H1 (cell line): ENCODE measurements at regions not wholly inside any gene's neighbourhood (a gene's known extent, or its start where the extent isn't known, plus 50 kb on each side); places are given as distances from the start of the nearest gene placed in this dataset.

ENCODE experiments used
- CTCF ChIA-PET: fragments of 300-600 bp; sonication (Branson Sonifier 250); formaldehyde crosslinking; loops from one replicate; lab custom pipeline; 2021; ENCODE audit not compliant: partially characterized antibody; lab: Charles Lee
- POLR2A ChIA-PET: fragments of 300-600 bp; sonication (Branson Sonifier 250); formaldehyde crosslinking; loops from one replicate; lab custom pipeline; 2021; ENCODE audit warnings: inconsistent platforms; ENCODE audit not compliant: partially characterized antibody; lab: Charles Lee
- DNase-seq, 2 experiments: peaks; one replicate each; pipeline versions ENCODE4 v3.0.0 to v3.0.0-alpha.2; 2010 to 2022; ENCODE audit warnings: low spot score in 2 of 2, low read depth in 1 of 2, mixed read lengths in 1 of 2
- FAIRE-seq: peaks from 2 replicates; lab custom pipeline; 2011; peaks lifted over from hg19 to GRCh38; lab: Jason Lieb, UNC
- H2AFZ ChIP-seq: 2 replicates; pipeline ENCODE4 v1.8.1; 2012; ENCODE audit warnings: low read length, inconsistent platforms
- H2AK5ac ChIP-seq: 2 replicates; pipeline ENCODE4 v1.6.1; 2013; ENCODE audit warnings: low read depth, low read length
- H2BK120ac ChIP-seq: replicated peaks from 2 replicates; pipeline ENCODE3; 2013; ENCODE audit warnings: low read depth, low read length, inconsistent platforms
- H2BK12ac ChIP-seq: 2 replicates; pipeline ENCODE4 v1.6.1; 2013; ENCODE audit warnings: low read depth, low read length
- H2BK15ac ChIP-seq: 2 replicates; pipeline ENCODE4 v1.6.1; 2013; ENCODE audit warnings: low read length
- H2BK20ac ChIP-seq: 2 replicates; pipeline ENCODE4 v1.6.1; 2013; ENCODE audit warnings: low read length
- H2BK5ac ChIP-seq: 2 replicates; pipeline ENCODE4 v1.6.1; 2013; ENCODE audit warnings: low read depth, low read length
- H3K14ac ChIP-seq: 2 replicates; pipeline ENCODE4 v1.6.1; 2013; ENCODE audit warnings: inconsistent platforms; ENCODE audit not compliant: insufficient read length
- H3K18ac ChIP-seq: 2 replicates; pipeline ENCODE4 v1.6.1; 2013; ENCODE audit warnings: low read length; ENCODE audit errors: extremely low read depth
- H3K23ac ChIP-seq: 2 replicates; pipeline ENCODE4 v1.6.1; 2013; ENCODE audit warnings: inconsistent platforms; ENCODE audit not compliant: insufficient read length
- H3K23me2 ChIP-seq: 2 replicates; pipeline ENCODE4 v1.6.1; 2013; ENCODE audit warnings: low read depth, low read length
- H3K27ac ChIP-seq: 2 replicates; pipeline ENCODE4 v1.6.1; 2011; ENCODE audit warnings: low read depth, low read length, inconsistent platforms
- H3K27me3 ChIP-seq, 4 experiments: replicated peaks in 1 of 4; 1 replicate in 1 of 4; 2 replicates in 3 of 4; pipeline versions ENCODE4 v1.6.1 to v1.8.1; 2011 to 2013; ENCODE audit warnings: low read length in 3 of 4, mild to moderate bottlenecking in 3 of 4, inconsistent platforms in 2 of 4, mixed read lengths in 2 of 4, moderate library complexity in 1 of 4; ENCODE audit not compliant: control insufficient read depth in 3 of 4, insufficient read depth in 3 of 4; ENCODE audit errors: extremely low read depth in 1 of 4
- H3K36me3 ChIP-seq, 4 experiments: 2 replicates each; pipeline versions ENCODE4 v1.6.1 to v1.8.1; 2011 to 2013; ENCODE audit warnings: mild to moderate bottlenecking in 4 of 4, low read length in 3 of 4, moderate library complexity in 2 of 4, control low read depth in 1 of 4, inconsistent platforms in 1 of 4; ENCODE audit not compliant: insufficient read depth in 4 of 4, control insufficient read depth in 2 of 4
- H3K4ac ChIP-seq: replicated peaks from 2 replicates; pipeline ENCODE3; 2013; ENCODE audit warnings: low read length, low read depth, mixed read lengths, inconsistent platforms; ENCODE audit not compliant: insufficient read length
- H3K4me1 ChIP-seq, 4 experiments: replicated peaks in 1 of 4; 1 replicate in 1 of 4; 2 replicates in 3 of 4; pipeline versions ENCODE4 v1.6.1 to v1.8.1; 2011 to 2013; ENCODE audit warnings: low read length in 3 of 4, inconsistent platforms in 2 of 4, mixed read lengths in 1 of 4; ENCODE audit not compliant: insufficient read depth in 4 of 4, control insufficient read depth in 3 of 4
- H3K4me2 ChIP-seq, 2 experiments: 2 replicates each; pipeline versions ENCODE4 v1.6.1 to v1.8.1; 2011 to 2013; ENCODE audit warnings: low read depth in 2 of 2, low read length in 2 of 2, control low read depth in 1 of 2, inconsistent platforms in 1 of 2, mild to moderate bottlenecking in 1 of 2; ENCODE audit not compliant: insufficient read depth in 1 of 2
- H3K4me3 ChIP-seq, 4 experiments: fragments of 200-600, 300-600 bp in 1 of 4; sonication (generic), shearing (Covaris generic), sonication (Bioruptor Twin) in 1 of 4; 2 replicates each; pipeline versions ENCODE4 v1.5.1 to v1.8.1; 2011 to 2016; ENCODE audit warnings: low read length in 4 of 4, low read depth in 3 of 4, control low read depth in 2 of 4, inconsistent platforms in 2 of 4, mild to moderate bottlenecking in 2 of 4, mixed read lengths in 1 of 4, moderate library complexity in 1 of 4; ENCODE audit not compliant: insufficient read depth in 2 of 4; ENCODE audit errors: extremely low read depth in 1 of 4
- H3K56ac ChIP-seq: replicated peaks from 2 replicates; pipeline ENCODE3; 2013; ENCODE audit warnings: low read depth, mild to moderate bottlenecking, mixed read lengths, low read length, inconsistent platforms; ENCODE audit not compliant: insufficient read length
- H3K79me1 ChIP-seq: 2 replicates; pipeline ENCODE4 v1.6.1; 2013; ENCODE audit warnings: low read depth, low read length, control low read depth
- H3K79me2 ChIP-seq, 2 experiments: 2 replicates each; pipeline versions ENCODE4 v1.6.1 to v1.8.1; 2012 to 2013; ENCODE audit warnings: low read length in 2 of 2, mild to moderate bottlenecking in 2 of 2, inconsistent platforms in 1 of 2; ENCODE audit not compliant: insufficient read depth in 2 of 2, control insufficient read depth in 1 of 2
- H3K9ac ChIP-seq, 4 experiments: replicated peaks in 1 of 4; 1 replicate in 1 of 4; 2 replicates in 3 of 4; pipeline versions ENCODE4 v1.6.1 to v1.8.1; 2011 to 2013; ENCODE audit warnings: low read depth in 3 of 4, low read length in 3 of 4, control low read depth in 2 of 4, mild to moderate bottlenecking in 2 of 4, moderate library complexity in 2 of 4, inconsistent platforms in 1 of 4; ENCODE audit errors: extremely low read depth in 1 of 4
- H3K9me3 ChIP-seq, 2 experiments: 2 replicates each; pipeline versions ENCODE4 v1.6.1 to v1.8.1; 2012 to 2013; ENCODE audit warnings: mild to moderate bottlenecking in 2 of 2, moderate library complexity in 2 of 2, control low read depth in 1 of 2, inconsistent platforms in 1 of 2, low read depth in 1 of 2, low read length in 1 of 2, mixed read lengths in 1 of 2; ENCODE audit not compliant: insufficient read depth in 2 of 2
- H4K20me1 ChIP-seq, 2 experiments: replicated peaks in 1 of 2; 2 replicates each; pipeline versions ENCODE3 to v1.8.1; 2011 to 2013; ENCODE audit warnings: inconsistent platforms in 2 of 2, low read length in 2 of 2, mild to moderate bottlenecking in 1 of 2; ENCODE audit not compliant: insufficient read depth in 2 of 2, control insufficient read depth in 1 of 2
- H4K5ac ChIP-seq: 2 replicates; pipeline ENCODE4 v1.6.1; 2013; ENCODE audit warnings: low read length, low read depth, mixed read lengths, inconsistent platforms; ENCODE audit not compliant: insufficient read length
- H4K8ac ChIP-seq: 2 replicates; pipeline ENCODE4 v1.8.0; 2013; ENCODE audit warnings: mild to moderate bottlenecking, moderate library complexity, low read length, inconsistent platforms; ENCODE audit not compliant: insufficient read depth; ENCODE audit errors: extremely low read depth
- H4K91ac ChIP-seq: replicated peaks from 2 replicates; pipeline ENCODE3; 2013; ENCODE audit warnings: low read length, mixed read lengths, inconsistent platforms; ENCODE audit not compliant: insufficient read length
- CTBP2 ChIP-seq: IDR thresholded peaks from 2 replicates; pipeline ENCODE4 v1.7.0; 2011; ENCODE audit warnings: borderline replicate concordance, mild to moderate bottlenecking, moderate library complexity, mixed read lengths, low read length; ENCODE audit not compliant: insufficient read depth, insufficient read length
- HDAC6 ChIP-seq: IDR thresholded peaks from one replicate; pipeline ENCODE4 v1.7.1; 2012; ENCODE audit warnings: low read depth, mild to moderate bottlenecking, inconsistent platforms, low read length, moderate library complexity
- WGBS, 2 experiments: shearing (Covaris generic) in 1 of 2; methylation state at CpG; one replicate each; pipeline versions ENCODE4 v1.1.6 to v1.1.7; 2013 to 2015; ENCODE audit warnings: low lambda C conversion rate in 2 of 2, mixed read lengths in 2 of 2, inconsistent platforms in 1 of 2, low coverage in 1 of 2, missing lambda C conversion rate in 1 of 2; ENCODE audit not compliant: insufficient replicate concordance in 2 of 2, insufficient coverage in 1 of 2, insufficient read length in 1 of 2; ENCODE audit errors: extremely low coverage in 1 of 2, missing lambda C conversion rate in 1 of 2; 5-methylcytosine and 5-hydroxymethylcytosine counted together

DNA sequence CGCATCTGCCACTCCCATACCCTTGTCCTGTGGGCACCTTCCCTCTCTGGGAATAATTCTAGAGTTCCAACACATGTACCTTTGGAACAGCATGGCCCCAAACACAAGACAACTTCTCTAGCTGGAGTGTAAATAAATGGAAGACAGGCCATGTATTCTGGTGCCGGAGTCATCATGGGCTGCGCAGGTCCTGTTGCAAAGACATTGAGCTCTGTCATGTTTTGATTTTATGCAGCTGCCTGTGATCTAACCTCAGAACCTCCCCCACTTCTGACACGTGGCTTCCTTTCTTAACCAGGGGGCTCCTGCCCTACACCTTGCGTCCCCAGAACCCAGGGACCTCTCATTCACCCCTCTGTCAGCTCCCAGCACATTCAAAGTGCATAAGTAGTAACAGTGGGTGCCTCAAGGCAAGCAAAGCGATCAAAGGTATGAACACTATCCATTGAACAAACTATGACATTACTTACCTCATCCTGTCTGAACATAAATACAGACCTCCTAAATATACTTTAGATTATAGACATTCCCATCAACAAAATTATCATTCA is 219.9 kb downstream of the FGFR2 start:
- Histone ChIP-seq H3K56ac (no peak overlapping the region), H2BK20ac (no peak overlapping the region), H3K27me3 (peaks cover 0 to 1% (median 0%) of the 10 kb centered on the region in 4 experiments; a peak in 1 of 7 replicates), H4K8ac (no peak overlapping the region; the same call in 1 of the 2 replicates), H2BK12ac (no peak overlapping the region), H4K91ac (no peak overlapping the region), H3K9me3 (peaks cover 3 to 8% of the 10 kb centered on the region in 2 experiments; a peak in 2 of 4 replicates), H3K14ac (no peak overlapping the region), H4K5ac (no peak overlapping the region), H3K18ac (no peak overlapping the region), H3K36me3 (no peaks in the 10 kb centered on the region; a peak in 1 of 8 replicates), H3K4me2 (no peak overlapping the region), H4K20me1 (no peaks in the 10 kb centered on the region), H3K4me3 (no peak overlapping the region), H2BK5ac (0 out of 2 replicates have a peak overlapping the region, but pooled peaks have one; percentile 25), H3K23me2 (no peaks in the 10 kb centered on the region), H2AFZ (no peak overlapping the region), H3K4me1 (no peaks in the 10 kb centered on the region; a peak in 2 of 7 replicates), H3K4ac (no peak overlapping the region), H3K79me1 (no peaks in the 10 kb centered on the region), H3K23ac (no peak overlapping the region), H2AK5ac (no peak overlapping the region), H3K79me2 (no peaks in the 10 kb centered on the region), H2BK120ac (no peak overlapping the region), H2BK15ac (no peak overlapping the region), H3K27ac (no peak overlapping the region), H3K9ac (no peak overlapping the region)
- no peak for DNase-seq
- ChIA-PET POLR2A (no interaction called here), CTCF (interaction anchor here (1.4 to 1.5 kb wide), 2 partner anchors 15 to 319 kb away, joined by 3 to 4 read pairs; no protein-coding TSS in a partner anchor)
- WGBS, 2 experiments: 87% methylated on average over 6 of the region's 6 CpGs; no CpG with 5 or more reads in 1 of the 2 experiments
- FAIRE-seq: no peak
- TF ChIP-seq CTBP2 (no peak), HDAC6 (no peak)
